AG09319 (cell line): ENCODE measurements at regions not wholly inside any gene's neighbourhood (a gene's known extent, or its start where the extent isn't known, plus 50 kb on each side); places are given as distances from the start of the nearest gene placed in this dataset.

Experiments
- DNase-seq: peaks from one replicate; pipeline ENCODE4 v3.0.0-alpha.2; 2010; ENCODE audit warnings: low read depth; ENCODE audit errors: extremely low read depth
- CTCF ChIP-seq: IDR thresholded peaks from 2 replicates; pipeline ENCODE4 v1.5.1; 2011; ENCODE audit warnings: low read depth, mild to moderate bottlenecking, inconsistent platforms, low read length, moderate library complexity

GRCh38 chr7:25860275-25861163, 291.5 kb upstream of the NFE2L3 start:
- DNase-seq: no peak

GRCh38 chr7:25861164-25861496, 290.9 kb upstream of the NFE2L3 start:
- no peak for DNase-seq
- no peak for TF ChIP-seq CTCF

More at GRCh38 chr7:25860275-25861163, 291.5 kb upstream of the NFE2L3 start:
- no peak for TF ChIP-seq CTCF

- no peak for DNase-seq
- TF ChIP-seq CTCF: no peak
These were observed 290.3 kb upstream of the NFE2L3 start for GRCh38 chr7:25861601-25862260.

GRCh38 chr7:25862261-25863004, 289.6 kb upstream of the NFE2L3 start:
- TF ChIP-seq CTCF: no peak
- DNase-seq: peak; percentile 100

- TF ChIP-seq CTCF: no peak
- no peak for DNase-seq
These were observed 288.8 kb upstream of the NFE2L3 start for GRCh38 chr7:25863005-25863728.

GRCh38 chr7:25863729-25864110, 288.3 kb upstream of the NFE2L3 start:
- no peak for DNase-seq
- TF ChIP-seq CTCF: no peak
